ENCODE measurements at regions not wholly inside any gene's neighbourhood (a gene's known extent, or its start where the extent isn't known, plus 50 kb on each side); places are given as distances from the start of the nearest gene placed in this dataset.

GRCh38 chr14:42624980-42625761 lies 1018.5 kb downstream of the LRFN5 start:
- H3K4me3 ChIP-seq (ENCODE audit: low read depth, low read length), result no peak overlapping the region
- TF ChIP-seq CTCF (IDR thresholded peaks at IDR 0.05; ENCODE audit: insufficient read depth, low read length, missing control alignments), result no peak
- ChIA-PET POLR2A (no interaction called here), CTCF (no interaction called here)
- DNase-seq (ENCODE audit: low read depth, low spot score), result no peak

- DNase-seq (ENCODE audit: low read depth, low spot score), result no peak
- ChIA-PET POLR2A (no interaction called here), CTCF (no interaction called here)
- H3K4me3 ChIP-seq (ENCODE audit: low read depth, low read length), result no peak overlapping the region
- TF ChIP-seq CTCF (IDR thresholded peaks at IDR 0.05; ENCODE audit: insufficient read depth, low read length, missing control alignments), result no peak
Measured at GRCh38 chr14:42617005-42617404, 1010.3 kb downstream of the LRFN5 start.

- no peak for DNase-seq (ENCODE audit: low read depth, low spot score)
- ChIA-PET CTCF (no interaction called here), POLR2A (no interaction called here)
- no peak overlapping the region for H3K4me3 ChIP-seq (ENCODE audit: low read depth, low read length)
- TF ChIP-seq CTCF (IDR thresholded peaks at IDR 0.05; ENCODE audit: insufficient read depth, low read length, missing control alignments), result no peak
Measured at GRCh38 chr14:42606839-42607238, 1000.2 kb downstream of the LRFN5 start.

GRCh38 chr14:42602336-42602845 lies 995.7 kb downstream of the LRFN5 start:
- TF ChIP-seq CTCF (IDR thresholded peaks at IDR 0.05; ENCODE audit: insufficient read depth, low read length, missing control alignments), result no peak
- POLR2A ChIA-PET, result no interaction called here
- H3K4me3 ChIP-seq (ENCODE audit: low read depth, low read length), result no peak overlapping the region
- CTCF ChIA-PET, result no interaction called here
- no peak for DNase-seq (ENCODE audit: low read depth, low spot score)

GRCh38 chr14:42572032-42572431 lies 965.4 kb downstream of the LRFN5 start:
- POLR2A ChIA-PET, result no interaction called here

GRCh38 chr14:42569227-42569626 lies 962.6 kb downstream of the LRFN5 start:
- no peak overlapping the region for H3K4me3 ChIP-seq (ENCODE audit: low read depth, low read length)
- no peak for DNase-seq (ENCODE audit: low read depth, low spot score)
- ChIA-PET POLR2A (no interaction called here), CTCF (no interaction called here)
- TF ChIP-seq CTCF (IDR thresholded peaks at IDR 0.05; ENCODE audit: insufficient read depth, low read length, missing control alignments), result no peak

More at GRCh38 chr14:42572032-42572431, 965.4 kb downstream of the LRFN5 start:
- DNase-seq (ENCODE audit: low read depth, low spot score), result no peak
- no peak overlapping the region for H3K4me3 ChIP-seq (ENCODE audit: low read depth, low read length)
- no peak for TF ChIP-seq CTCF (IDR thresholded peaks at IDR 0.05; ENCODE audit: insufficient read depth, low read length, missing control alignments)
- CTCF ChIA-PET, result no interaction called here
